Neural cell (in vitro differentiated cells): ENCODE measurements at regions not wholly inside any gene's neighbourhood (a gene's known extent, or its start where the extent isn't known, plus 50 kb on each side); places are given as distances from the start of the nearest gene placed in this dataset.

Source experiments
- H2AFZ ChIP-seq: fragments of 200-600, 300-800 bp; sonication (generic), shearing (Covaris generic); 2 replicates; pipeline ENCODE4 v1.6.0; 2014; ENCODE audit warnings: low read depth, mild to moderate bottlenecking, antibody characterized with exemption, low read length, moderate library complexity
- H3F3A ChIP-seq: fragments of 200-600 bp; shearing (Covaris generic); 2 replicates; pipeline ENCODE4 v1.6.1; 2016; ENCODE audit warnings: mild to moderate bottlenecking, moderate library complexity, mixed read lengths, antibody characterized with exemption, low read length; ENCODE audit not compliant: insufficient read depth, poor library complexity, severe bottlenecking
- H3K27ac ChIP-seq: fragments of 200-600, 300-800 bp; sonication (generic), shearing (Covaris generic); 2 replicates; pipeline ENCODE4 v1.5.1; 2014; ENCODE audit warnings: mild to moderate bottlenecking, low read length, moderate library complexity
- H3K27me3 ChIP-seq: fragments of 300-800, 200-600 bp; sonication (generic), shearing (Covaris generic); 2 replicates; pipeline ENCODE4 v1.6.0; 2014; ENCODE audit warnings: mild to moderate bottlenecking, low read depth, low read length, moderate library complexity; ENCODE audit not compliant: insufficient read depth
- H3K36me3 ChIP-seq: fragments of 300-800, 200-600 bp; sonication (generic), shearing (Covaris generic); 2 replicates; pipeline ENCODE4 v1.5.1; 2014; ENCODE audit warnings: mild to moderate bottlenecking, antibody characterized with exemption, low read length, moderate library complexity; ENCODE audit not compliant: insufficient read depth
- H3K4me2 ChIP-seq: fragments of 300-800, 200-600 bp; sonication (generic), shearing (Covaris generic); 2 replicates; pipeline ENCODE4 v1.6.0; 2014; ENCODE audit warnings: mild to moderate bottlenecking, low read length
- H3K4me3 ChIP-seq: fragments of 300-800, 200-600 bp; sonication (generic), shearing (Covaris generic); 2 replicates; pipeline ENCODE4 v1.5.1; 2014; ENCODE audit warnings: mild to moderate bottlenecking, low read length, moderate library complexity
- H3K79me2 ChIP-seq: fragments of 200-600 bp; shearing (Covaris generic); replicated peaks from 2 replicates; pipeline ENCODE4 v1.6.0; 2014; ENCODE audit warnings: mild to moderate bottlenecking, low read length, moderate library complexity; ENCODE audit not compliant: insufficient read depth
- H3K9ac ChIP-seq: fragments of 300-800, 200-600 bp; sonication (generic), shearing (Covaris generic); 2 replicates; pipeline ENCODE4 v1.6.1; 2016; ENCODE audit warnings: mild to moderate bottlenecking, low read length, mixed read lengths
- H3K9me2 ChIP-seq: fragments of 200-600 bp; shearing (Covaris generic); 2 replicates; pipeline ENCODE4 v1.6.1; 2016; ENCODE audit warnings: mild to moderate bottlenecking, low read length, mixed read lengths; ENCODE audit not compliant: insufficient read depth
- H3K9me3 ChIP-seq: fragments of 200-600, 300-800 bp; sonication (generic), shearing (Covaris generic); 2 replicates; pipeline ENCODE4 v1.6.1; 2016; ENCODE audit warnings: mild to moderate bottlenecking, mixed run types, low read length, moderate library complexity, mixed read lengths
- H4K20me1 ChIP-seq: fragments of 200-600 bp; shearing (Covaris generic); 2 replicates; pipeline ENCODE4 v1.6.1; 2016; ENCODE audit warnings: mild to moderate bottlenecking, mixed run types; ENCODE audit not compliant: insufficient read depth
- CTCF ChIP-seq: fragments of 450-650 bp; IDR thresholded peaks from 2 replicates; pipeline ENCODE4 v1.5.1; 2014; ENCODE audit warnings: antibody characterized with exemption, mild to moderate bottlenecking, moderate library complexity; ENCODE audit not compliant: poor library complexity, severe bottlenecking
- EP300 ChIP-seq: fragments of 450-650 bp; conservative IDR thresholded peaks from 2 replicates; pipeline ENCODE4 v1.6.1; 2014; ENCODE audit warnings: antibody characterized with exemption, mild to moderate bottlenecking, moderate library complexity; ENCODE audit not compliant: poor library complexity, severe bottlenecking
- EZH2 ChIP-seq: fragments of 200-600, 300-800 bp; shearing (Covaris generic), sonication (generic); IDR thresholded peaks from 2 replicates; pipeline ENCODE4 v1.6.1; 2014; ENCODE audit warnings: antibody characterized with exemption, low read length, borderline replicate concordance, mild to moderate bottlenecking; ENCODE audit not compliant: insufficient read depth, poor library complexity, severe bottlenecking
- MXI1 ChIP-seq: fragments of 450-650 bp; conservative IDR thresholded peaks from 2 replicates; pipeline ENCODE4 v1.6.1; 2014; ENCODE audit warnings: antibody characterized with exemption, mild to moderate bottlenecking; ENCODE audit not compliant: poor library complexity, severe bottlenecking
- POLR2AphosphoS5 ChIP-seq: IDR thresholded peaks from 2 replicates; pipeline ENCODE4 v1.6.1; 2012
- RAD21 ChIP-seq: fragments of 450-650 bp; conservative IDR thresholded peaks from 2 replicates; pipeline ENCODE4 v1.6.1; 2014; ENCODE audit warnings: antibody characterized with exemption, mild to moderate bottlenecking, moderate library complexity
- REST ChIP-seq: IDR thresholded peaks from 2 replicates; pipeline ENCODE4 v1.6.1; 2012; ENCODE audit warnings: borderline replicate concordance
- SMC3 ChIP-seq: fragments of 450-650 bp; conservative IDR thresholded peaks from 2 replicates; pipeline ENCODE4 v1.6.1; 2014; ENCODE audit warnings: antibody characterized with exemption, mild to moderate bottlenecking, moderate library complexity; ENCODE audit not compliant: poor library complexity
- TAF1 ChIP-seq: IDR thresholded peaks from 2 replicates; pipeline ENCODE4 v1.6.1; 2012; ENCODE audit warnings: low read depth

GRCh38 chr2:151087377-151087776, 174.3 kb downstream of the RBM43 start:
- Histone ChIP-seq H3K27me3 (no peaks in the 10 kb centered on the region), H3K4me2 (no peak overlapping the region), H3K9ac (no peak overlapping the region)

GRCh38 chr2:151085181-151085611, 176.5 kb downstream of the RBM43 start:
- Histone ChIP-seq H3K27me3 (no peaks in the 10 kb centered on the region), H3K4me2 (no peak overlapping the region), H3K9ac (no peak overlapping the region), H3K79me2 (no peaks in the 10 kb centered on the region), H3K36me3 (no peaks in the 10 kb centered on the region), H3K9me2 (no peaks in the 10 kb centered on the region), H2AFZ (no peak overlapping the region), H3K4me3 (no peak overlapping the region), H3K27ac (peak overlapping the region; percentile 67), H4K20me1 (no peaks in the 10 kb centered on the region), H3K9me3 (no peaks in the 10 kb centered on the region), H3F3A (no peaks in the 10 kb centered on the region)
- TF ChIP-seq EZH2: no peak
- TF ChIP-seq REST: no peak
- no peak for TF ChIP-seq EP300
- TF ChIP-seq RAD21: no peak
- TF ChIP-seq TAF1: no peak
- TF ChIP-seq SMC3: no peak

More at GRCh38 chr2:151087377-151087776, 174.3 kb downstream of the RBM43 start:
- Histone ChIP-seq H3K9me3 (no peaks in the 10 kb centered on the region), H3K36me3 (no peaks in the 10 kb centered on the region), H3K27ac (no peak overlapping the region), H3K9me2 (no peaks in the 10 kb centered on the region), H4K20me1 (no peaks in the 10 kb centered on the region), H3K79me2 (no peaks in the 10 kb centered on the region), H3K4me3 (no peak overlapping the region), H2AFZ (no peak overlapping the region), H3F3A (no peaks in the 10 kb centered on the region)
- TF ChIP-seq CTCF (no peak), EZH2 (no peak), SMC3 (no peak), REST (no peak), POLR2AphosphoS5 (no peak), RAD21 (no peak), TAF1 (no peak), MXI1 (no peak), EP300 (no peak)
